ENCODE measurements at regions not wholly inside any gene's neighbourhood (a gene's known extent, or its start where the extent isn't known, plus 50 kb on each side); places are given as distances from the start of the nearest gene placed in this dataset.

DNA sequence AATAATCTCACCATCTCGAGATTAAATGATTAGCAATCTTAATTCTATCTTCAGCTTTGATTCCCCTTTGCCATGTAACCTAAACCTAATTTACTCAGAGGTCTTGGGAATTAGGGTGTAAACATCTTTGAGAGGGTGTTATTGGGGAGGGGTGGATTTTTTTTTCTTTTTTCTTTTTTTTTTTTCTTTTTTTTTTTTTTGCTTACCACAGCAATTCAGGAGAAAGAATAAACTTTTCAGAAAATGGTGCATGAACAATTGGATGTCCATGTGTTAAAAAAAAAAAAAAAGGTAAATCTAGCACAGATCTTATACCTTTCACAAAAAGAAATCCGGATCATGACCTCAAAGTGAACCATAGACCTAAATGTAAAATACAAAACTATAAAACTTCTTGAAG lies 160.8 kb upstream of the FANCL start:
- no peak overlapping the region for H3K9ac ChIP-seq (ENCODE audit: low read length)
- no peaks in the 10 kb centered on the region for H3K79me2 ChIP-seq (replicated peaks; ENCODE audit: insufficient read depth, low read length)
- no peak overlapping the region for H3K27ac ChIP-seq (ENCODE audit: low read length)
- no peaks in the 10 kb centered on the region for H3K27me3 ChIP-seq (ENCODE audit: insufficient read depth, low read depth, low read length)
- H2AFZ ChIP-seq (ENCODE audit: low read depth, low read length) = no peak overlapping the region
- no peaks in the 10 kb centered on the region for H3K9me3 ChIP-seq (ENCODE audit: low read length)
- H4K20me1 ChIP-seq (ENCODE audit: insufficient read depth) = no peaks in the 10 kb centered on the region
- H3K4me3 ChIP-seq (ENCODE audit: low read length) = no peak overlapping the region
- no peaks in the 10 kb centered on the region for H3F3A ChIP-seq (ENCODE audit: insufficient read depth, low read length, poor library complexity, severe bottlenecking)
- H3K36me3 ChIP-seq (ENCODE audit: insufficient read depth, low read length) = no peaks in the 10 kb centered on the region
- no peaks in the 10 kb centered on the region for H3K9me2 ChIP-seq (ENCODE audit: insufficient read depth, low read length)
- TF ChIP-seq, protein P1, sequence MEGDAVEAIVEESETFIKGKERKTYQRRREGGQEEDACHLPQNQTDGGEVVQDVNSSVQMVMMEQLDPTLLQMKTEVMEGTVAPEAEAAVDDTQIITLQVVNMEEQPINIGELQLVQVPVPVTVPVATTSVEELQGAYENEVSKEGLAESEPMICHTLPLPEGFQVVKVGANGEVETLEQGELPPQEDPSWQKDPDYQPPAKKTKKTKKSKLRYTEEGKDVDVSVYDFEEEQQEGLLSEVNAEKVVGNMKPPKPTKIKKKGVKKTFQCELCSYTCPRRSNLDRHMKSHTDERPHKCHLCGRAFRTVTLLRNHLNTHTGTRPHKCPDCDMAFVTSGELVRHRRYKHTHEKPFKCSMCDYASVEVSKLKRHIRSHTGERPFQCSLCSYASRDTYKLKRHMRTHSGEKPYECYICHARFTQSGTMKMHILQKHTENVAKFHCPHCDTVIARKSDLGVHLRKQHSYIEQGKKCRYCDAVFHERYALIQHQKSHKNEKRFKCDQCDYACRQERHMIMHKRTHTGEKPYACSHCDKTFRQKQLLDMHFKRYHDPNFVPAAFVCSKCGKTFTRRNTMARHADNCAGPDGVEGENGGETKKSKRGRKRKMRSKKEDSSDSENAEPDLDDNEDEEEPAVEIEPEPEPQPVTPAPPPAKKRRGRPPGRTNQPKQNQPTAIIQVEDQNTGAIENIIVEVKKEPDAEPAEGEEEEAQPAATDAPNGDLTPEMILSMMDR (IDR thresholded peaks at IDR 0.05; ENCODE audit: poor library complexity, severe bottlenecking) = no peak
- TF ChIP-seq TAF1 (IDR thresholded peaks at IDR 0.05; ENCODE audit: low read depth) (no peak), POLR2AphosphoS5 (IDR thresholded peaks at IDR 0.05) (no peak), RAD21 (conservative IDR thresholded peaks at IDR 0.05) (no peak), EZH2 (IDR thresholded peaks at IDR 0.05; ENCODE audit: borderline replicate concordance, insufficient read depth, low read length, poor library complexity, severe bottlenecking) (no peak), MXI1 (conservative IDR thresholded peaks at IDR 0.05; ENCODE audit: poor library complexity, severe bottlenecking) (no peak), EP300 (conservative IDR thresholded peaks at IDR 0.05; ENCODE audit: poor library complexity, severe bottlenecking) (no peak), SMC3 (conservative IDR thresholded peaks at IDR 0.05; ENCODE audit: poor library complexity) (no peak)
- TF ChIP-seq, protein P2, sequence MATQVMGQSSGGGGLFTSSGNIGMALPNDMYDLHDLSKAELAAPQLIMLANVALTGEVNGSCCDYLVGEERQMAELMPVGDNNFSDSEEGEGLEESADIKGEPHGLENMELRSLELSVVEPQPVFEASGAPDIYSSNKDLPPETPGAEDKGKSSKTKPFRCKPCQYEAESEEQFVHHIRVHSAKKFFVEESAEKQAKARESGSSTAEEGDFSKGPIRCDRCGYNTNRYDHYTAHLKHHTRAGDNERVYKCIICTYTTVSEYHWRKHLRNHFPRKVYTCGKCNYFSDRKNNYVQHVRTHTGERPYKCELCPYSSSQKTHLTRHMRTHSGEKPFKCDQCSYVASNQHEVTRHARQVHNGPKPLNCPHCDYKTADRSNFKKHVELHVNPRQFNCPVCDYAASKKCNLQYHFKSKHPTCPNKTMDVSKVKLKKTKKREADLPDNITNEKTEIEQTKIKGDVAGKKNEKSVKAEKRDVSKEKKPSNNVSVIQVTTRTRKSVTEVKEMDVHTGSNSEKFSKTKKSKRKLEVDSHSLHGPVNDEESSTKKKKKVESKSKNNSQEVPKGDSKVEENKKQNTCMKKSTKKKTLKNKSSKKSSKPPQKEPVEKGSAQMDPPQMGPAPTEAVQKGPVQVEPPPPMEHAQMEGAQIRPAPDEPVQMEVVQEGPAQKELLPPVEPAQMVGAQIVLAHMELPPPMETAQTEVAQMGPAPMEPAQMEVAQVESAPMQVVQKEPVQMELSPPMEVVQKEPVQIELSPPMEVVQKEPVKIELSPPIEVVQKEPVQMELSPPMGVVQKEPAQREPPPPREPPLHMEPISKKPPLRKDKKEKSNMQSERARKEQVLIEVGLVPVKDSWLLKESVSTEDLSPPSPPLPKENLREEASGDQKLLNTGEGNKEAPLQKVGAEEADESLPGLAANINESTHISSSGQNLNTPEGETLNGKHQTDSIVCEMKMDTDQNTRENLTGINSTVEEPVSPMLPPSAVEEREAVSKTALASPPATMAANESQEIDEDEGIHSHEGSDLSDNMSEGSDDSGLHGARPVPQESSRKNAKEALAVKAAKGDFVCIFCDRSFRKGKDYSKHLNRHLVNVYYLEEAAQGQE (IDR thresholded peaks at IDR 0.05; ENCODE audit: borderline replicate concordance) = no peak
- H3K4me2 ChIP-seq (ENCODE audit: low read length) = no peak overlapping the region

DNA sequence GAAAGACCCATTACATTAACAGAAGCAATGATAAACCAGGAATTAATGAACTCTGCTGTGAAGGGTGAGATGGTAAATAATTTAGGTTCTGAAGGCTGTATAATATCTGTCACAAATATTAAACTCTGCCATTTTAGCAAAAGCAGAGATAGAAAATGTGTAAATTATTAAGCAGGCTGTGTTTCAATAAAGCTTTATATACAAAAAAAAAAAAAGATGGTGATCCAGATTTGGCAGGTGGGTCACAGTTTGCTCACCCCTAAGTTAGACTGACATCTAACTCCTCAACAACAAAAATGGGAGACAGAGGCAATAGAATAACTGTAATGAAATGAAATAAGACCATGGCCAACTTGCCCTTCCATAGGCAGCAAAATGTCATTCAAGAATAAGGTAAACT lies 157.3 kb upstream of the FANCL start:
- Histone ChIP-seq H3K79me2 (replicated peaks; ENCODE audit: insufficient read depth, low read length) (no peaks in the 10 kb centered on the region), H3K9me3 (ENCODE audit: low read length) (no peaks in the 10 kb centered on the region), H4K20me1 (ENCODE audit: insufficient read depth) (no peaks in the 10 kb centered on the region), H3K4me2 (ENCODE audit: low read length) (no peak overlapping the region), H3K9me2 (ENCODE audit: insufficient read depth, low read length) (no peaks in the 10 kb centered on the region), H3K27me3 (ENCODE audit: insufficient read depth, low read depth, low read length) (no peaks in the 10 kb centered on the region), H3K9ac (ENCODE audit: low read length) (no peak overlapping the region), H2AFZ (ENCODE audit: low read depth, low read length) (no peak overlapping the region), H3K4me3 (ENCODE audit: low read length) (no peak overlapping the region), H3K36me3 (ENCODE audit: insufficient read depth, low read length) (no peaks in the 10 kb centered on the region), H3K27ac (ENCODE audit: low read length) (no peak overlapping the region), H3F3A (ENCODE audit: insufficient read depth, low read length, poor library complexity, severe bottlenecking) (no peaks in the 10 kb centered on the region)
- TF ChIP-seq EZH2 (IDR thresholded peaks at IDR 0.05; ENCODE audit: borderline replicate concordance, insufficient read depth, low read length, poor library complexity, severe bottlenecking) = no peak
- TF ChIP-seq, protein P1 (IDR thresholded peaks at IDR 0.05; ENCODE audit: poor library complexity, severe bottlenecking) = no peak
- TF ChIP-seq POLR2AphosphoS5 (IDR thresholded peaks at IDR 0.05) = no peak
- TF ChIP-seq SMC3 (conservative IDR thresholded peaks at IDR 0.05; ENCODE audit: poor library complexity) = no peak
- TF ChIP-seq RAD21 (conservative IDR thresholded peaks at IDR 0.05) = no peak
- TF ChIP-seq EP300 (conservative IDR thresholded peaks at IDR 0.05; ENCODE audit: poor library complexity, severe bottlenecking) = no peak
- TF ChIP-seq, protein P2 (IDR thresholded peaks at IDR 0.05; ENCODE audit: borderline replicate concordance) = no peak
- TF ChIP-seq MXI1 (conservative IDR thresholded peaks at IDR 0.05; ENCODE audit: poor library complexity, severe bottlenecking) = no peak
- TF ChIP-seq TAF1 (IDR thresholded peaks at IDR 0.05; ENCODE audit: low read depth) = no peak
